Panc1 (cell line): ENCODE measurements at regions not wholly inside any gene's neighbourhood (a gene's known extent, or its start where the extent isn't known, plus 50 kb on each side); places are given as distances from the start of the nearest gene placed in this dataset.

Experiments
- ATAC-seq: fragments of 200-7000 bp; cut with Tn5 transposase; 2 replicates; pipeline ENCODE4 v1.9.1; 2020; ENCODE audit warnings: mild to moderate bottlenecking, moderate library complexity
- BruUV-seq: library from RNA; stranded (reverse); fragments of 400-500 nt; replicated peaks from 2 replicates; lab custom pipeline; 2021; lab: Mats Ljungman, UMichigan
- CTCF ChIA-PET: fragments of 300-600 bp; sonication (Branson Sonifier 250); formaldehyde crosslinking; loops from one replicate; lab custom pipeline; 2022; ENCODE audit warnings: antibody characterized with exemption; lab: Charles Lee
- POLR2A ChIA-PET: fragments of 300-600 bp; sonication (Branson Sonifier 250); formaldehyde crosslinking; loops from one replicate; lab custom pipeline; 2022; ENCODE audit warnings: antibody characterized with exemption; lab: Charles Lee
- DNase-seq: peaks from one replicate; pipeline ENCODE4 v3.0.0-alpha.2; 2010; ENCODE audit warnings: low read depth, low spot score
- H3K27ac ChIP-seq: 2 replicates; pipeline ENCODE4 v1.5.1; 2011; ENCODE audit warnings: mild to moderate bottlenecking, low read length, inconsistent platforms
- H3K27me3 ChIP-seq: fragments of 200-500 bp; sonication (Bioruptor generic); 2 replicates; pipeline ENCODE4 v1.6.0; 2014; ENCODE audit warnings: low read length, inconsistent platforms; ENCODE audit not compliant: control insufficient read depth, insufficient read depth
- H3K36me3 ChIP-seq: fragments of 200-500 bp; sonication (Bioruptor generic); 2 replicates; pipeline ENCODE4 v1.5.1; 2014; ENCODE audit warnings: inconsistent platforms, mild to moderate bottlenecking, low read length, moderate library complexity; ENCODE audit not compliant: control insufficient read depth, insufficient read depth
- H3K4me1 ChIP-seq: 2 replicates; pipeline ENCODE4 v1.5.1; 2011; ENCODE audit warnings: inconsistent platforms, mild to moderate bottlenecking, low read length, moderate library complexity; ENCODE audit not compliant: control insufficient read depth, insufficient read depth
- H3K4me3 ChIP-seq, 2 experiments: 2 replicates each; pipeline ENCODE4 v1.5.1; 2011 to 2012; ENCODE audit warnings: low read depth in 2 of 2, low read length in 2 of 2, mild to moderate bottlenecking in 2 of 2, inconsistent platforms in 1 of 2, moderate library complexity in 1 of 2
- H3K9me3 ChIP-seq: fragments of 200-500 bp; sonication (Bioruptor generic); 2 replicates; pipeline ENCODE4 v1.5.1; 2014; ENCODE audit warnings: low read depth, mild to moderate bottlenecking, inconsistent platforms, low read length, moderate library complexity; ENCODE audit not compliant: control insufficient read depth, insufficient read depth
- POLR2AphosphoS5 ChIP-seq: IDR thresholded peaks from 2 replicates; pipeline ENCODE4 v1.6.1; 2012; ENCODE audit warnings: mild to moderate bottlenecking, low read depth, low read length, moderate library complexity
- REST ChIP-seq, 2 experiments: IDR thresholded peaks; 2 replicates each; pipeline ENCODE4 v1.6.1; 2011 to 2012; ENCODE audit warnings: low read depth in 2 of 2, control low read depth in 1 of 2, low read length in 1 of 2, mild to moderate bottlenecking in 1 of 2, moderate library complexity in 1 of 2; ENCODE audit not compliant: insufficient read depth in 1 of 2
- SIN3A ChIP-seq: IDR thresholded peaks from 2 replicates; pipeline ENCODE4 v1.6.1; 2012; ENCODE audit warnings: low read depth, mild to moderate bottlenecking, low read length, moderate library complexity, borderline replicate concordance; ENCODE audit not compliant: insufficient read depth
- TCF7L2 ChIP-seq: IDR thresholded peaks from 2 replicates; pipeline ENCODE4 v1.6.1; 2011; ENCODE audit warnings: mild to moderate bottlenecking, low read depth, low read length, inconsistent platforms
- in situ Hi-C: cut with HindIII; loops from 2 replicates; pipeline ENCODE4 v1.10.0; 2016; ENCODE audit warnings: low sequenced_read_pairs, low pct_unique_long_range_greater_than_20kb
- intact Hi-C: fragments of 100-400 bp; cut with micrococcal nuclease; formaldehyde crosslinking; loops from one replicate; pipeline ENCODE4 v1.10.0; 2022; ENCODE audit not compliant: unreplicated experiment
- TF ChIP-seq, protein P1 (sequence below): fragments of 450-650 bp; IDR thresholded peaks from 2 replicates; pipeline ENCODE4 v1.5.1; 2017; ENCODE audit warnings: mild to moderate bottlenecking

DNA sequence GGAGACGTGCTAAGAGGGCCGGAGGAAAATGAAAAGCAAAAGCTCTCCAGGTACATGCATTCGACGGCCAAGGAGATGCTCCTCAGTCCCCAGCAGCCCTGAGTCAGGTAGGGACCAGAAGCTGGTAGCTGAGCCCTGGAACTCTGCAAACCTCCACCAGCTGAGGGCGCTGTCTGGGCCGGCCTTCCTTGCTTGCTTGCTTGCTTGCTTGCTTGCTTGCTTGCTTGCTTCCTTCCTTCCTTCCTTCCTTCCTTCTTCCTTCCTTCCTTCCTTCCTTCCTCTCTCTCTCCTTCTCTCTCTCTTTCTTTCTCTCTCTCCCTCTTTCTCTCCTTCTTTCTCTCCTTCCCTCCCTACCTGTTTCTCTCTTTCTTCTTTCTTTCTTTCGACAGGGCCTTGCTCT lies 94.6 kb upstream of the RASGRF1 start:
- H3K36me3 ChIP-seq: no peaks in the 10 kb centered on the region
- no peak overlapping the region for H3K27ac ChIP-seq
- no peak for TF ChIP-seq SIN3A
- TF ChIP-seq TCF7L2: no peak
- no peak for TF ChIP-seq POLR2AphosphoS5
- TF ChIP-seq REST (IDR thresholded peaks at IDR 0.05; ENCODE audit: insufficient read depth in 1 of 2, low read depth in 2 of 2, low read length in 1 of 2): no peak
- TF ChIP-seq, protein P1, sequence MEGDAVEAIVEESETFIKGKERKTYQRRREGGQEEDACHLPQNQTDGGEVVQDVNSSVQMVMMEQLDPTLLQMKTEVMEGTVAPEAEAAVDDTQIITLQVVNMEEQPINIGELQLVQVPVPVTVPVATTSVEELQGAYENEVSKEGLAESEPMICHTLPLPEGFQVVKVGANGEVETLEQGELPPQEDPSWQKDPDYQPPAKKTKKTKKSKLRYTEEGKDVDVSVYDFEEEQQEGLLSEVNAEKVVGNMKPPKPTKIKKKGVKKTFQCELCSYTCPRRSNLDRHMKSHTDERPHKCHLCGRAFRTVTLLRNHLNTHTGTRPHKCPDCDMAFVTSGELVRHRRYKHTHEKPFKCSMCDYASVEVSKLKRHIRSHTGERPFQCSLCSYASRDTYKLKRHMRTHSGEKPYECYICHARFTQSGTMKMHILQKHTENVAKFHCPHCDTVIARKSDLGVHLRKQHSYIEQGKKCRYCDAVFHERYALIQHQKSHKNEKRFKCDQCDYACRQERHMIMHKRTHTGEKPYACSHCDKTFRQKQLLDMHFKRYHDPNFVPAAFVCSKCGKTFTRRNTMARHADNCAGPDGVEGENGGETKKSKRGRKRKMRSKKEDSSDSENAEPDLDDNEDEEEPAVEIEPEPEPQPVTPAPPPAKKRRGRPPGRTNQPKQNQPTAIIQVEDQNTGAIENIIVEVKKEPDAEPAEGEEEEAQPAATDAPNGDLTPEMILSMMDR: no peak; the same call in 1 of the 2 replicates
- in situ Hi-C loops: no loop called here
- no peak for DNase-seq
- ChIA-PET CTCF (interaction anchor here (0.5 to 2.3 kb wide), 8 partner anchors 48 to 843 kb away, joined by 3 to 28 read pairs (median 6); no protein-coding TSS in a partner anchor), POLR2A (no interaction called here)
- no peaks in the 10 kb centered on the region for H3K27me3 ChIP-seq
- no peaks in the 10 kb centered on the region for H3K9me3 ChIP-seq
- H3K4me1 ChIP-seq: peaks cover 5% of the 10 kb centered on the region; the same call in 1 of the 2 replicates
- 0 out of 2 replicates have a peak, but pooled peaks have one; percentile 33 for ATAC-seq
- no TSS peak for BruUV-seq
- intact Hi-C loops: no loop called here
- H3K4me3 ChIP-seq: no peak overlapping the region

GRCh38 chr15:79184465-79184892 lies 93.9 kb upstream of the RASGRF1 start:
- peak; percentile 42 for DNase-seq
- POLR2A ChIA-PET: no interaction called here

More at GRCh38 chr15:79184465-79184892, 93.9 kb upstream of the RASGRF1 start:
- intact Hi-C loops: loop anchor here (1.0 to 5.0 kb wide), 3 partner anchors 156 to 272 kb away; no protein-coding TSS in a partner anchor
- TF ChIP-seq, protein P1: peak; percentile 95
- TF ChIP-seq POLR2AphosphoS5 (no peak), TCF7L2 (no peak), REST (IDR thresholded peaks at IDR 0.05; ENCODE audit: insufficient read depth in 1 of 2, low read depth in 2 of 2, low read length in 1 of 2) (no peak)
- Histone ChIP-seq H3K4me3 (no peak overlapping the region), H3K27ac (peak overlapping the region; percentile 62), H3K27me3 (no peaks in the 10 kb centered on the region), H3K36me3 (no peaks in the 10 kb centered on the region), H3K9me3 (no peaks in the 10 kb centered on the region), H3K4me1 (peaks cover 12% of the 10 kb centered on the region)
- peak; percentile 78; the same call in 1 of the 2 replicates for ATAC-seq
- BruUV-seq: no TSS peak
- in situ Hi-C loops: no loop called here
- CTCF ChIA-PET: interaction anchor here (0.5 to 2.3 kb wide), 14 partner anchors 28 to 610 kb away, joined by 3 to 28 read pairs (median 4); no protein-coding TSS in a partner anchor
